NCI-H82 (cell line): ENCODE measurements at regions not wholly inside any gene's neighbourhood (a gene's known extent, or its start where the extent isn't known, plus 50 kb on each side); places are given as distances from the start of the nearest gene placed in this dataset.

Source experiments
- DNase-seq: peaks from one replicate; lab custom pipeline; 2025; lab: John Stamatoyannopoulos, UW

GRCh38 chr14:98014851-98015615 lies 1217.9 kb downstream of the VRK1 start:
- DNase-seq: no peak

- DNase-seq: no peak
Observed at GRCh38 chr14:98015921-98016320, 1218.7 kb downstream of the VRK1 start.

GRCh38 chr14:98018628-98019027 lies 1221.4 kb downstream of the VRK1 start:
- DNase-seq: no peak

GRCh38 chr14:98022541-98023520 lies 1225.6 kb downstream of the VRK1 start:
- DNase-seq: no peak

GRCh38 chr14:98028162-98028561 lies 1231.0 kb downstream of the VRK1 start:
- DNase-seq: no peak

GRCh38 chr14:98035396-98035795 lies 1236.6 kb downstream of the BCL11B start:
- DNase-seq: no peak

GRCh38 chr14:98037831-98038230 lies 1234.2 kb downstream of the BCL11B start:
- no peak for DNase-seq

GRCh38 chr14:98056946-98057345 lies 1215.1 kb downstream of the BCL11B start:
- no peak for DNase-seq

- DNase-seq: no peak
Observed at GRCh38 chr14:98059106-98059505, 1212.9 kb downstream of the BCL11B start.

- no peak for DNase-seq
Observed at GRCh38 chr14:98062083-98062482, 1209.9 kb downstream of the BCL11B start.

GRCh38 chr14:98069712-98070171 lies 1202.3 kb downstream of the BCL11B start:
- no peak for DNase-seq

GRCh38 chr14:98070536-98070935 lies 1201.5 kb downstream of the BCL11B start:
- no peak for DNase-seq

GRCh38 chr14:98074111-98074510 lies 1197.9 kb downstream of the BCL11B start:
- DNase-seq: no peak

- no peak for DNase-seq
Observed at GRCh38 chr14:98077176-98077575, 1194.8 kb downstream of the BCL11B start.

GRCh38 chr14:98082833-98083232 lies 1189.2 kb downstream of the BCL11B start:
- DNase-seq: no peak

- no peak for DNase-seq
Observed at GRCh38 chr14:98085751-98086150, 1186.2 kb downstream of the BCL11B start.

- no peak for DNase-seq
Observed at GRCh38 chr14:98093111-98093510, 1178.9 kb downstream of the BCL11B start.

GRCh38 chr14:98099527-98099926 lies 1172.5 kb downstream of the BCL11B start:
- no peak for DNase-seq

- no peak for DNase-seq
Observed at GRCh38 chr14:98101323-98101722, 1170.7 kb downstream of the BCL11B start.

GRCh38 chr14:98103705-98104104 lies 1168.3 kb downstream of the BCL11B start:
- no peak for DNase-seq

GRCh38 chr14:98109326-98109725 lies 1162.7 kb downstream of the BCL11B start:
- DNase-seq: no peak

- DNase-seq: no peak
Observed at GRCh38 chr14:98112194-98112780, 1159.7 kb downstream of the BCL11B start.
